ENCODE measurements at regions not wholly inside any gene's neighbourhood (a gene's known extent, or its start where the extent isn't known, plus 50 kb on each side); places are given as distances from the start of the nearest gene placed in this dataset.

DNA sequence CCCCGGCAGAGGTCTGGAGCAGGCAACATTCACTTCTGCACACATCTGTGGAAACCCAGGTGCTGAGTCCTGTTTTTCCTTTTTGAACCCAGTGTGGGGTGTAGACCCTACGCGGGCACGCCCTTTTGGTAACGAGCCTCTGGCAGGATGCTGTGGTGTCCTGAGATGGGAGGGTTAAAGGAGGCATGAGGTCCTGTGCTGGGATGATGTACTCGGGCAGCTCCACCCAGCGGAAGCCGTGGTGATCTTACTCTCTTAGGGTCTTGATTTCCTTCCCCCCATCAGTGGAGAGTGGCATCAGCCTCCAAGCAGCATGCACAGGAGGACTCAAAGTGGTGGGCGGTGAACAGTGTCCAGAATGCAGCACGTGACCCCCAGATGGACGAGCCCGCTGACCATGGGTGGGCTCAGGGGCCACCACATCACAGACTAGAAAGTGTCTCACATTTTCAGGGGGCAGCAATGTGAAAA lies 148.6 kb downstream of the DNAJB6 start:
- TF ChIP-seq, protein P1, sequence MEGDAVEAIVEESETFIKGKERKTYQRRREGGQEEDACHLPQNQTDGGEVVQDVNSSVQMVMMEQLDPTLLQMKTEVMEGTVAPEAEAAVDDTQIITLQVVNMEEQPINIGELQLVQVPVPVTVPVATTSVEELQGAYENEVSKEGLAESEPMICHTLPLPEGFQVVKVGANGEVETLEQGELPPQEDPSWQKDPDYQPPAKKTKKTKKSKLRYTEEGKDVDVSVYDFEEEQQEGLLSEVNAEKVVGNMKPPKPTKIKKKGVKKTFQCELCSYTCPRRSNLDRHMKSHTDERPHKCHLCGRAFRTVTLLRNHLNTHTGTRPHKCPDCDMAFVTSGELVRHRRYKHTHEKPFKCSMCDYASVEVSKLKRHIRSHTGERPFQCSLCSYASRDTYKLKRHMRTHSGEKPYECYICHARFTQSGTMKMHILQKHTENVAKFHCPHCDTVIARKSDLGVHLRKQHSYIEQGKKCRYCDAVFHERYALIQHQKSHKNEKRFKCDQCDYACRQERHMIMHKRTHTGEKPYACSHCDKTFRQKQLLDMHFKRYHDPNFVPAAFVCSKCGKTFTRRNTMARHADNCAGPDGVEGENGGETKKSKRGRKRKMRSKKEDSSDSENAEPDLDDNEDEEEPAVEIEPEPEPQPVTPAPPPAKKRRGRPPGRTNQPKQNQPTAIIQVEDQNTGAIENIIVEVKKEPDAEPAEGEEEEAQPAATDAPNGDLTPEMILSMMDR (conservative IDR thresholded peaks at IDR 0.05; ENCODE audit: low read length), result no peak
- no peak for TF ChIP-seq EZH2phosphoT487 (IDR thresholded peaks at IDR 0.05; ENCODE audit: borderline replicate concordance)

All from Loucy (cell line).